ENCODE measurements at regions not wholly inside any gene's neighbourhood (a gene's known extent, or its start where the extent isn't known, plus 50 kb on each side); places are given as distances from the start of the nearest gene placed in this dataset.
"Not testable (repeated sequence)": the region's sequence is repeated elsewhere in the genome, so short reads cannot be mapped to it uniquely, and the experiment has no call there.

GRCh38 chr9:67609872-67610271 lies 248.9 kb upstream of the ANKRD20A1 start:
- H3K14ac ChIP-seq (replicated peaks; ENCODE audit: low read depth, low read length); ATAC-seq (ENCODE audit: low read depth); H3K9me1 ChIP-seq (ENCODE audit: insufficient read depth, low read length); H3K4me2 ChIP-seq (ENCODE audit: low read depth, low read length); H2AFZ ChIP-seq (replicated peaks; ENCODE audit: low read length, poor library complexity); H3K9me3 ChIP-seq (ENCODE audit: control insufficient read depth, insufficient read depth, low read length); DNase-seq; dilution Hi-C loops (cut with HindIII; ENCODE audit: low sequenced_read_pairs, unreplicated experiment); H3K18ac ChIP-seq (ENCODE audit: low read depth, low read length); H3K4ac ChIP-seq (ENCODE audit: low read depth, low read length); POLR2A ChIA-PET (ENCODE audit: unreplicated experiment); H3K56ac ChIP-seq (ENCODE audit: extremely low read depth, insufficient read depth, low read length); H3K23ac ChIP-seq (ENCODE audit: low read depth, low read length); H3K79me1 ChIP-seq (ENCODE audit: low read depth in 1 of 2, low read length in 2 of 2); intact Hi-C loops (cut with micrococcal nuclease); H3K4me1 ChIP-seq (ENCODE audit: control insufficient read depth, insufficient read depth, low read length); H4K5ac ChIP-seq (ENCODE audit: low read depth, low read length); H3K36me3 ChIP-seq (ENCODE audit: control insufficient read depth, insufficient read depth, low read length); H4K91ac ChIP-seq (ENCODE audit: insufficient read depth, low read depth, low read length); H4K8ac ChIP-seq (ENCODE audit: low read depth in 2 of 2, low read length in 2 of 2); in situ Hi-C loops (cut with MboI; ENCODE audit: low sequenced_read_pairs); H2AK5ac ChIP-seq (ENCODE audit: low read depth, low read length); CTCF ChIA-PET; H2BK120ac ChIP-seq (ENCODE audit: low read depth, low read length); H3K4me3 ChIP-seq (ENCODE audit: insufficient read depth, low read depth, low read length); BruUV-seq (replicated peaks); H4K20me1 ChIP-seq (ENCODE audit: insufficient read depth, low read length); H2BK20ac ChIP-seq (ENCODE audit: low read depth, low read length); H2BK5ac ChIP-seq (ENCODE audit: low read depth, low read length, poor library complexity, severe bottlenecking); H2AK9ac ChIP-seq (replicated peaks; ENCODE audit: low read depth, low read length, poor library complexity); H3K27me3 ChIP-seq (ENCODE audit: control insufficient read depth, insufficient read depth, low read length); H2BK15ac ChIP-seq (ENCODE audit: low read depth, low read length); H3K27ac ChIP-seq (ENCODE audit: insufficient read depth, low read length); H3K9ac ChIP-seq (ENCODE audit: low read depth, low read length): not testable (repeated sequence)
- no CpG with 5 or more reads among the region's 8 CpGs for WGBS, 2 experiments (ENCODE audit: extremely low coverage in 2 of 2, insufficient read length in 1 of 2)

GRCh38 chr9:67609435-67609834 lies 249.3 kb upstream of the ANKRD20A1 start:
- H3K9me1 ChIP-seq (ENCODE audit: insufficient read depth, low read length); dilution Hi-C loops (cut with HindIII; ENCODE audit: low sequenced_read_pairs, unreplicated experiment); H2BK15ac ChIP-seq (ENCODE audit: low read depth, low read length); in situ Hi-C loops (cut with MboI; ENCODE audit: low sequenced_read_pairs); DNase-seq; H2BK20ac ChIP-seq (ENCODE audit: low read depth, low read length); H2AFZ ChIP-seq (replicated peaks; ENCODE audit: low read length, poor library complexity); H3K23ac ChIP-seq (ENCODE audit: low read depth, low read length); intact Hi-C loops (cut with micrococcal nuclease); H3K9ac ChIP-seq (ENCODE audit: low read depth, low read length); H3K4me2 ChIP-seq (ENCODE audit: low read depth, low read length); H3K9me3 ChIP-seq (ENCODE audit: control insufficient read depth, insufficient read depth, low read length); H4K20me1 ChIP-seq (ENCODE audit: insufficient read depth, low read length); H2BK120ac ChIP-seq (ENCODE audit: low read depth, low read length); H4K91ac ChIP-seq (ENCODE audit: insufficient read depth, low read depth, low read length); H3K18ac ChIP-seq (ENCODE audit: low read depth, low read length); CTCF ChIA-PET; H2BK5ac ChIP-seq (ENCODE audit: low read depth, low read length, poor library complexity, severe bottlenecking); H2AK5ac ChIP-seq (ENCODE audit: low read depth, low read length); H2AK9ac ChIP-seq (replicated peaks; ENCODE audit: low read depth, low read length, poor library complexity); H3K4ac ChIP-seq (ENCODE audit: low read depth, low read length); H4K5ac ChIP-seq (ENCODE audit: low read depth, low read length); H3K4me1 ChIP-seq (ENCODE audit: control insufficient read depth, insufficient read depth, low read length); H3K79me1 ChIP-seq (ENCODE audit: low read depth in 1 of 2, low read length in 2 of 2); H3K36me3 ChIP-seq (ENCODE audit: control insufficient read depth, insufficient read depth, low read length); H3K14ac ChIP-seq (replicated peaks; ENCODE audit: low read depth, low read length); ATAC-seq (ENCODE audit: low read depth); H3K56ac ChIP-seq (ENCODE audit: extremely low read depth, insufficient read depth, low read length); H3K27me3 ChIP-seq (ENCODE audit: control insufficient read depth, insufficient read depth, low read length); POLR2A ChIA-PET (ENCODE audit: unreplicated experiment); BruUV-seq (replicated peaks); H3K4me3 ChIP-seq (ENCODE audit: insufficient read depth, low read depth, low read length); H3K27ac ChIP-seq (ENCODE audit: insufficient read depth, low read length); H4K8ac ChIP-seq (ENCODE audit: low read depth in 2 of 2, low read length in 2 of 2): not testable (repeated sequence)
- WGBS, 2 experiments (ENCODE audit: extremely low coverage in 2 of 2, insufficient read length in 1 of 2): no CpG with 5 or more reads among the region's 7 CpGs
